IMR-90 (cell line): ENCODE measurements at regions not wholly inside any gene's neighbourhood (a gene's known extent, or its start where the extent isn't known, plus 50 kb on each side); places are given as distances from the start of the nearest gene placed in this dataset.

ENCODE experiments used
- POLR2A ChIP-seq: IDR thresholded peaks from 2 replicates; pipeline ENCODE4 v1.6.1; 2012; ENCODE audit warnings: mild to moderate bottlenecking, low read depth, low read length
- RAD21 ChIP-seq: IDR thresholded peaks from 2 replicates; pipeline ENCODE4 v1.6.1; 2012; ENCODE audit warnings: low read length, improper control_type of control experiment
- SMC3 ChIP-seq: fragments of 150-350 bp; IDR thresholded peaks from 2 replicates; pipeline ENCODE4 v1.6.1; 2016; ENCODE audit warnings: low read depth, mild to moderate bottlenecking, antibody characterized with exemption, low read length, moderate library complexity
- TF ChIP-seq, protein P1 (sequence below): conservative IDR thresholded peaks from 2 replicates; pipeline ENCODE4 v1.5.1; 2012; ENCODE audit warnings: mild to moderate bottlenecking, low read depth, low read length, improper control_type of control experiment

DNA sequence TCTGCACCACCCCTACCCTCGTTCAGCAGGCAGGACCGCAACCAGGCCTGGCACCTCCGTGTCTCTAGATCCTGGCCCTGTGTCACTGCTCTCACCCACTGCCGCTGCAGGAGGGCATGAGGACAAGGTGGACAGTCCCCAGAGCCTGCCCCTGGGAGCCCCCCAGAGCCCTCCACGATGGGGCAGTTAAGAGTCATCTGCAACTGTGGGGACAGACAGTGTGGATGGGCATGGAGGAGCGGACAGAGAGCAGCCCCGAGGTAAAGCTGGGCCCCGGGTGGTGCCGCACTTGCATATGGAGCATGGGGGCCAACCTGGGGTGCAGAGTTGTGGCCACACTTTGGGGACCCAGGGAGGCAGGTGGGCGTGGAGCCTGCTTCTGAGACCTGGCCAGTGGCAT, 905.1 kb upstream of the USP15 start:
- TF ChIP-seq SMC3, result no peak
- TF ChIP-seq RAD21, result no peak
- TF ChIP-seq, protein P1, sequence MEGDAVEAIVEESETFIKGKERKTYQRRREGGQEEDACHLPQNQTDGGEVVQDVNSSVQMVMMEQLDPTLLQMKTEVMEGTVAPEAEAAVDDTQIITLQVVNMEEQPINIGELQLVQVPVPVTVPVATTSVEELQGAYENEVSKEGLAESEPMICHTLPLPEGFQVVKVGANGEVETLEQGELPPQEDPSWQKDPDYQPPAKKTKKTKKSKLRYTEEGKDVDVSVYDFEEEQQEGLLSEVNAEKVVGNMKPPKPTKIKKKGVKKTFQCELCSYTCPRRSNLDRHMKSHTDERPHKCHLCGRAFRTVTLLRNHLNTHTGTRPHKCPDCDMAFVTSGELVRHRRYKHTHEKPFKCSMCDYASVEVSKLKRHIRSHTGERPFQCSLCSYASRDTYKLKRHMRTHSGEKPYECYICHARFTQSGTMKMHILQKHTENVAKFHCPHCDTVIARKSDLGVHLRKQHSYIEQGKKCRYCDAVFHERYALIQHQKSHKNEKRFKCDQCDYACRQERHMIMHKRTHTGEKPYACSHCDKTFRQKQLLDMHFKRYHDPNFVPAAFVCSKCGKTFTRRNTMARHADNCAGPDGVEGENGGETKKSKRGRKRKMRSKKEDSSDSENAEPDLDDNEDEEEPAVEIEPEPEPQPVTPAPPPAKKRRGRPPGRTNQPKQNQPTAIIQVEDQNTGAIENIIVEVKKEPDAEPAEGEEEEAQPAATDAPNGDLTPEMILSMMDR, result no peak
- no peak for TF ChIP-seq POLR2A
